DND-41 (cell line): ENCODE measurements at regions not wholly inside any gene's neighbourhood (a gene's known extent, or its start where the extent isn't known, plus 50 kb on each side); places are given as distances from the start of the nearest gene placed in this dataset.

ENCODE experiments used
- ATAC-seq: fragments of 200-7000 bp; cut with Tn5 transposase; 3 replicates; pipeline ENCODE4 v1.9.1; 2021; ENCODE audit warnings: low read depth; ENCODE audit not compliant: insufficient read depth
- DNase-seq: peaks from one replicate; pipeline ENCODE4 v3.0.0-alpha.2; 2020
- H2AFZ ChIP-seq: 2 replicates; pipeline ENCODE4 v1.6.0; 2012; ENCODE audit warnings: low read depth, low read length
- H3K27ac ChIP-seq: 2 replicates; pipeline ENCODE4 v1.5.1; 2012; ENCODE audit warnings: low read length, inconsistent platforms
- H3K27me3 ChIP-seq: fragments of 200-600 bp; sonication (generic); 2 replicates; pipeline ENCODE4 v1.6.0; 2012; ENCODE audit warnings: low read length, mild to moderate bottlenecking, inconsistent platforms; ENCODE audit not compliant: insufficient read depth, poor library complexity
- H3K36me3 ChIP-seq: 2 replicates; pipeline ENCODE4 v1.5.1; 2012; ENCODE audit warnings: low read length, inconsistent platforms; ENCODE audit not compliant: insufficient read depth
- H3K4me1 ChIP-seq: 2 replicates; pipeline ENCODE4 v1.5.1; 2012; ENCODE audit warnings: mild to moderate bottlenecking, low read length; ENCODE audit not compliant: insufficient read depth
- H3K4me2 ChIP-seq: 2 replicates; pipeline ENCODE4 v1.6.0; 2012; ENCODE audit warnings: mild to moderate bottlenecking, moderate library complexity, low read length, inconsistent platforms; ENCODE audit not compliant: insufficient read depth
- H3K4me3 ChIP-seq, 2 experiments: fragments of 200-600 bp in 1 of 2; shearing (Covaris generic) in 1 of 2; 2 replicates each; pipeline ENCODE4 v1.5.1; 2012 to 2016; ENCODE audit warnings: inconsistent platforms in 2 of 2, low read length in 2 of 2, mild to moderate bottlenecking in 2 of 2, low read depth in 1 of 2, moderate library complexity in 1 of 2
- H3K79me2 ChIP-seq: 2 replicates; pipeline ENCODE4 v1.6.0; 2012; ENCODE audit warnings: low read length, inconsistent platforms; ENCODE audit not compliant: insufficient read depth
- H3K9ac ChIP-seq: 2 replicates; pipeline ENCODE4 v1.6.0; 2012; ENCODE audit warnings: low read depth, mild to moderate bottlenecking, inconsistent platforms, low read length, moderate library complexity
- H3K9me3 ChIP-seq: 2 replicates; pipeline ENCODE4 v1.5.1; 2012; ENCODE audit warnings: low read length, moderate library complexity, mild to moderate bottlenecking, inconsistent platforms; ENCODE audit not compliant: insufficient read depth, severe bottlenecking
- H4K20me1 ChIP-seq: 2 replicates; pipeline ENCODE4 v1.6.0; 2012; ENCODE audit warnings: low read length; ENCODE audit not compliant: insufficient read depth
- EZH2 ChIP-seq: IDR thresholded peaks from 3 replicates; pipeline ENCODE4 v1.6.1; 2012; ENCODE audit warnings: borderline replicate concordance, low read depth, mild to moderate bottlenecking, moderate library complexity, low read length, inconsistent platforms; ENCODE audit not compliant: severe bottlenecking
- TF ChIP-seq, protein P1 (sequence below): IDR thresholded peaks from 2 replicates; pipeline ENCODE4 v1.5.1; 2012; ENCODE audit warnings: borderline replicate concordance, low read length, moderate library complexity, mild to moderate bottlenecking; ENCODE audit not compliant: poor library complexity, severe bottlenecking; ENCODE audit errors: extremely low read depth

DNA sequence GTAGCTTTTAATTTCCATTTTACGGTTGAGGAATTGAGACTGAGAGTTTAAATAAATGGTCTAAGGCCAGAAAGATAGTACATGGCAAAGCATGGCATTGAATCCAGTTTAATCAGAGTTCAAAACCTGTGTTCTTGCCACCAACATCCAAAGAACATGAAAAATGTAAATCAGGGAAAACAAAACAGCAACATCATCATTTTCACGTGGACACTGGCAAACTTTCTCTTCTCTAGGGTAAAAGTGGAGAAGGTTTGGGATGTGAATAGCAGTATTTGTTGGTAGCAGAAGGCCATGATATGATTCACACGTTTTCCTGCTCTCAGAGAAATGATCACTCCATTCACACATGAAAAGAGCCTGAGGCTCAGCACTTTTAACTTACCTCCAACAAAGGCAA lies 357.7 kb downstream of the UQCRFS1 start:
- H3K27ac ChIP-seq: no peak overlapping the region
- H3K4me3 ChIP-seq: no peak overlapping the region
- H2AFZ ChIP-seq: no peak overlapping the region
- H4K20me1 ChIP-seq: no peaks in the 10 kb centered on the region
- no peaks in the 10 kb centered on the region for H3K79me2 ChIP-seq
- no peaks in the 10 kb centered on the region for H3K4me1 ChIP-seq
- H3K9ac ChIP-seq: no peak overlapping the region
- H3K4me2 ChIP-seq: no peak overlapping the region
- H3K27me3 ChIP-seq: peaks cover 7% of the 10 kb centered on the region
- TF ChIP-seq, protein P1, sequence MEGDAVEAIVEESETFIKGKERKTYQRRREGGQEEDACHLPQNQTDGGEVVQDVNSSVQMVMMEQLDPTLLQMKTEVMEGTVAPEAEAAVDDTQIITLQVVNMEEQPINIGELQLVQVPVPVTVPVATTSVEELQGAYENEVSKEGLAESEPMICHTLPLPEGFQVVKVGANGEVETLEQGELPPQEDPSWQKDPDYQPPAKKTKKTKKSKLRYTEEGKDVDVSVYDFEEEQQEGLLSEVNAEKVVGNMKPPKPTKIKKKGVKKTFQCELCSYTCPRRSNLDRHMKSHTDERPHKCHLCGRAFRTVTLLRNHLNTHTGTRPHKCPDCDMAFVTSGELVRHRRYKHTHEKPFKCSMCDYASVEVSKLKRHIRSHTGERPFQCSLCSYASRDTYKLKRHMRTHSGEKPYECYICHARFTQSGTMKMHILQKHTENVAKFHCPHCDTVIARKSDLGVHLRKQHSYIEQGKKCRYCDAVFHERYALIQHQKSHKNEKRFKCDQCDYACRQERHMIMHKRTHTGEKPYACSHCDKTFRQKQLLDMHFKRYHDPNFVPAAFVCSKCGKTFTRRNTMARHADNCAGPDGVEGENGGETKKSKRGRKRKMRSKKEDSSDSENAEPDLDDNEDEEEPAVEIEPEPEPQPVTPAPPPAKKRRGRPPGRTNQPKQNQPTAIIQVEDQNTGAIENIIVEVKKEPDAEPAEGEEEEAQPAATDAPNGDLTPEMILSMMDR: no peak
- no peak for TF ChIP-seq EZH2
- no peak for ATAC-seq
- H3K36me3 ChIP-seq: no peaks in the 10 kb centered on the region
- DNase-seq: no peak
- no peaks in the 10 kb centered on the region for H3K9me3 ChIP-seq

DNA sequence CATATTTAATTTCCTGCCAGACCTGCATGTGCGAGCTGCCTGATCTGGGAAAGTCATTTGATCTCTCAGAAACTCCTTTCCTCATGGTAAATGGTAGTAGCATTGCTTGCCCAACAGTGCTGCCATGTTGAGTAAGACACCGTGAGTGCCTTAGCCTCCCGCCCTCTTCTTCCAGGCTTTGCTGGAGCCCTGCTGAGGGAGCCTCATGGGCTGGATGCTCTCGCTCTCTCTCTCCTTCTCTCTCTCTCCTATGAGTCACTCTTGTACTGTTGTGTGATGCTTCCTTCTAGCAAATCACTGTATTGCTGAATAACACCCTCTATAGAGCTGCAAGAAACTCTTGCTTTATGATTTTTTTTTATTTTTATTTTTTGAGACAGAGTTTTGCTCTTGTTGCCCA lies 365.5 kb downstream of the UQCRFS1 start:
- no peaks in the 10 kb centered on the region for H3K9me3 ChIP-seq
- no peak overlapping the region for H2AFZ ChIP-seq
- TF ChIP-seq EZH2: no peak
- TF ChIP-seq, protein P1: no peak
- no peak for DNase-seq
- H3K79me2 ChIP-seq: no peaks in the 10 kb centered on the region
- H3K4me3 ChIP-seq: no peak overlapping the region
- no peaks in the 10 kb centered on the region for H4K20me1 ChIP-seq
- H3K36me3 ChIP-seq: no peaks in the 10 kb centered on the region
- H3K4me1 ChIP-seq: no peaks in the 10 kb centered on the region
- no peak overlapping the region for H3K27ac ChIP-seq
- ATAC-seq: no peak
- H3K9ac ChIP-seq: no peak overlapping the region
- peaks cover 7% of the 10 kb centered on the region for H3K27me3 ChIP-seq
- no peak overlapping the region for H3K4me2 ChIP-seq

DNA sequence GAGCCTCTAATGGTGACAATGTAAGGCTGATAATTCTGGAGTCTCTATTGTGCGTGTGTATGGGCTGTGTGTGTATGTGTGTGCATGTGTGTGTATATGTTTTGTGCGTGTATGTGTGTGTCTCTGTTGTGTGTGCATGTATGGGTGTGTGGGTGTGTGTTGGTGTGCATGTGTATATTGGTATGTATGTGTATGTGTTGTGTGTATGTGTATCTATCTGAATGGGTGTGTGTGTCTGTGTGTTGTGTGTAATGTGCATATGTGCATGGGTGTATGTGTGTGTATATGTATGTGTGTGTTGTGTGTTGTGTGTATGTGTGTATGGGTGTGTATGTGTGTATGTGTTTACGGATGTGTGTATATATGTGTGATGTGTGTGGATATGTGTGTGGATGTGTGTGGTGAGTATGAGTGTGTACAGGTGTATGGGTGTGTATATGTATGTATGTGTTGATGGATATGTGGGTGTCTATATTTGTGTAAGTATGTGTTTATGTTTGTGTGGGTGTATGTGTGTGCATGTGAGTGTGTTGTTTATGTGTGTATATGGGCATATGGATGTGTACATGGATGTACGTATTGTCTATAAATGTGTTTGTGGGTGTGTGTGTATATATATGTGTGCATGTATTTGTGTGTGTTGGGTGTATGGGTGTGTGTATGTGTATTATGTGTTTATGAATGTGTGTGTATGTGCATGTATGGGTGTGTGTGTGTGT lies 366.7 kb downstream of the UQCRFS1 start:
- no peak overlapping the region for H3K27ac ChIP-seq
- H3K27me3 ChIP-seq: peaks cover 11% of the 10 kb centered on the region

More for the DNA sequence above, 366.7 kb downstream of the UQCRFS1 start:
- ATAC-seq (no peak), DNase-seq (no peak)
- TF ChIP-seq, protein P1: no peak
- no peaks in the 10 kb centered on the region for H3K36me3 ChIP-seq
- no peak overlapping the region for H3K4me2 ChIP-seq
- H3K79me2 ChIP-seq: no peaks in the 10 kb centered on the region
- no peaks in the 10 kb centered on the region for H3K9me3 ChIP-seq
- no peaks in the 10 kb centered on the region for H4K20me1 ChIP-seq
- no peak overlapping the region for H2AFZ ChIP-seq
- no peak overlapping the region for H3K9ac ChIP-seq
- no peaks in the 10 kb centered on the region for H3K4me1 ChIP-seq
- H3K4me3 ChIP-seq: no peak overlapping the region
